ENCODE measurements at regions not wholly inside any gene's neighbourhood (a gene's known extent, or its start where the extent isn't known, plus 50 kb on each side); places are given as distances from the start of the nearest gene placed in this dataset.

DNA sequence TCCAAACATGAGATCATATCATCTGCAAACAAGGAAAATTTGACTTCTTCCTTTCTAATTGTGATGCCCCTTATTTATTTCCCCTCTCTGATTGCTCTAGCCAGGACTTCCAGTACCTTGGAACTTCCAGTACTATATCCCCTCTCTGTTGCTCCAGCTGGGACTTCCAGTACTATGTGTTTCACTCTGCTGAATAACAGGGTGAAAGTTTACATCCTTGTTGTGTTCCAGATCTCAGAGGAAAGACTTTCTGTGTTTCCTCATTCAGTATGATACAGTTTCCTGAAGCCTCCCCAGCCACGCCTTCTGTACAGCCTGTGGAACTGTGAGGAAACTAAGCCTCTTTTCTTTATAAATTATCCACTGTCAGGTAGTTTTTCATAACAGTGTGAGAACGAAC, 381.3 kb upstream of the FAM47C start:
- H3K27ac ChIP-seq (ENCODE audit: low read depth, low read length) = no peak overlapping the region
- H3K27me3 ChIP-seq (ENCODE audit: control insufficient read depth in 5 of 5, insufficient read depth in 4 of 5, low read length in 5 of 5) = peaks cover 0 to 3% (median 0%) of the 10 kb centered on the region in 5 donors
- no peaks in the 10 kb centered on the region for H3K36me3 ChIP-seq (ENCODE audit: control insufficient read depth in 5 of 5, insufficient read depth in 5 of 5, low read length in 5 of 5)

DNA sequence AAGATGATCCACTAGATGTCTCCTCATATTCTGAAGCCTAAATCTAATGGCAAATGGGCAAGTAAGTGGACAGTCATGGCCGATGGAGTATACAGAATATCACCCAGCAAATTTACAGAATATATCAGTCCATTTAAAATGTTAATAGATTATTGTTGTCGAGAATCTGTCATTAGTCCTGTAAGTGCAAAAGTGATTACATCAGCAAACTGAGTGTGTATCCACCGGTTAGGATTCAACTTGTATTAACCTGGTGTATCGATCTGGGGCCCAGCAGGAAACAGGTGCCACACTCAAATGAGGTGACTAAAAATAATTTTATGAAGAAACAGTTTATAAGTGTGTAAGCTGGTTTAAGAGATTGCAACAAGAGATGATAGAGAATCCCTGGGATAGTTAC, 367.9 kb upstream of the FAM47C start:
- H3K36me3 ChIP-seq (ENCODE audit: control insufficient read depth in 5 of 5, insufficient read depth in 5 of 5, low read length in 5 of 5) = no peaks in the 10 kb centered on the region
- H3K27ac ChIP-seq (ENCODE audit: low read depth, low read length) = no peak overlapping the region
- H3K4me3 ChIP-seq (ENCODE audit: low read depth in 1 of 5, low read length in 5 of 5) = no peak overlapping the region
- H3K4me1 ChIP-seq (ENCODE audit: control insufficient read depth in 5 of 5, insufficient read depth in 5 of 5, low read length in 5 of 5) = no peaks in the 10 kb centered on the region
- H3K27me3 ChIP-seq (ENCODE audit: control insufficient read depth in 5 of 5, insufficient read depth in 4 of 5, low read length in 5 of 5) = peaks cover 0 to 10% (median 6%) of the 10 kb centered on the region in 5 donors
- H3K9me3 ChIP-seq (ENCODE audit: control insufficient read depth in 5 of 5, low read length in 5 of 5) = no peaks in the 10 kb centered on the region
- H3K9ac ChIP-seq (ENCODE audit: low read length in 5 of 5) = no peak overlapping the region

More for the DNA sequence above, 381.3 kb upstream of the FAM47C start:
- Histone ChIP-seq H3K4me1 (ENCODE audit: control insufficient read depth in 5 of 5, insufficient read depth in 5 of 5, low read length in 5 of 5) (no peaks in the 10 kb centered on the region), H3K9me3 (ENCODE audit: control insufficient read depth in 5 of 5, low read length in 5 of 5) (no peaks in the 10 kb centered on the region), H3K4me3 (ENCODE audit: low read depth in 1 of 5, low read length in 5 of 5) (no peak overlapping the region), H3K9ac (ENCODE audit: low read length in 5 of 5) (no peak overlapping the region)

DNA sequence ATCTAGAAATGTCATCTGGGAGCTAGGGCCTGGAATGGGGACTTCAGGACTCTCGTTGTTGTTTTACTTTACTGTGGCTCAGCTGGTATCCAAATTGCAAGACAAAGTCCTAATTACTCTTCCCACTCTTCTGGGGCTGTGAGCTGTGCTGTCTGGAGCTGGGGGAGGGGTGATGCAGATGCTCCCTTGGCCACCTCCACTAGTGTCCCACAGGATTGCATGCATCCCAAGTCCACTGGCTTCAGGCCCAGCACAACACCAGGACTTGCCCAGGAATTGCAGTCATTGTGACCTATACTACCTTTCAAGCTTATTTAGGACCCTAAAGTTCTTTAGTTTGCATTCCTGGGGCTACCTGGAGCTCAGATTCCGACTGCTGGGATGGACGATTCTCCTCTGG, 366.1 kb upstream of the FAM47C start:
- H3K4me3 ChIP-seq (ENCODE audit: low read depth in 1 of 5, low read length in 5 of 5) = no peak overlapping the region
- H3K4me1 ChIP-seq (ENCODE audit: control insufficient read depth in 5 of 5, insufficient read depth in 5 of 5, low read length in 5 of 5) = no peaks in the 10 kb centered on the region
- peaks cover 2 to 7% (median 6%) of the 10 kb centered on the region in 5 donors for H3K27me3 ChIP-seq (ENCODE audit: control insufficient read depth in 5 of 5, insufficient read depth in 4 of 5, low read length in 5 of 5)
- H3K27ac ChIP-seq (ENCODE audit: low read depth, low read length) = no peak overlapping the region
- no peaks in the 10 kb centered on the region for H3K9me3 ChIP-seq (ENCODE audit: control insufficient read depth in 5 of 5, low read length in 5 of 5)
- H3K9ac ChIP-seq (ENCODE audit: low read length in 5 of 5) = no peak overlapping the region
- H3K36me3 ChIP-seq (ENCODE audit: control insufficient read depth in 5 of 5, insufficient read depth in 5 of 5, low read length in 5 of 5) = no peaks in the 10 kb centered on the region

DNA sequence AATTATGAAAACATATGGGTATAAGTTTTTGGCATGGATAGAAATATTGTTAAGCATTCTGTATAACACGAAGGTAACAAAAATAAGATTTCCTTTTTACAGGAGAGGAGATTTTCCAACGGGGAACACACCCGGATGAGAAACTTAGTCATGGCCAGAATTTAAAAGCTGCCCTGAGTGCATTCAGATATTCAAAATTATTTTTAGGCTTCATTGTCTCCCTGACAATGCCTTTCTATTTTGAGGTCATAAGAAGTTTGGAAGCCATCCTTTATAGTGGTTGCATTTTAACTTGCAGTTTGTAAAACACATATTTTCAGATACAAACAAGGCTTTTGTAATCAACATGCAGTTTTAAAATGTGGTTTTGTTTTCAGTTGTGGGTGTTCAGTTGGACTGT, 357.5 kb upstream of the FAM47C start:
- Histone ChIP-seq H3K27ac (ENCODE audit: low read depth, low read length) (no peak overlapping the region), H3K9me3 (ENCODE audit: control insufficient read depth in 5 of 5, low read length in 5 of 5) (no peaks in the 10 kb centered on the region), H3K36me3 (ENCODE audit: control insufficient read depth in 5 of 5, insufficient read depth in 5 of 5, low read length in 5 of 5) (no peaks in the 10 kb centered on the region), H3K27me3 (ENCODE audit: control insufficient read depth in 5 of 5, insufficient read depth in 4 of 5, low read length in 5 of 5) (peaks cover 0 to 5% (median 0%) of the 10 kb centered on the region in 5 donors), H3K4me1 (ENCODE audit: control insufficient read depth in 5 of 5, insufficient read depth in 5 of 5, low read length in 5 of 5) (no peaks in the 10 kb centered on the region), H3K4me3 (ENCODE audit: low read depth in 1 of 5, low read length in 5 of 5) (no peak overlapping the region), H3K9ac (ENCODE audit: low read length in 5 of 5) (no peak overlapping the region)

DNA sequence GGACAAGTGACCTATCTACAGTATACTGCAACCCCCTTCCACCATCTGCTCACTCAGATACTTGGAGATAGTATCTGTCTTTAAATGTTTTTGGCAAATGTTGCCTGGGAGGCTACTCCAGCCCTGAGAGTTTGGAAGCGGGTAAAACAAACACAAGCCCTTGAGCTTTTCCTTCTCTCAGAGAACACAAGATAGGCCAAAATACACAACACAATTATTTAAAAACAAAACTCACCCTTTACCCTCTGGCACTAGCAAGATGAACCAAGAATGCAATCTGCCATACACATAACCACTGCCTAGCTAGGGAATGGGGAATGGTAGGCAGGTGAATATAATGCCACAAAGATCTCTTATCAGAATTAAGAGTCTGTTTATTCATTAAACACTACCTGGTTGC, 324.7 kb upstream of the FAM47C start:
- Histone ChIP-seq H3K4me3 (ENCODE audit: low read depth in 1 of 5, low read length in 5 of 5) (no peak overlapping the region), H3K9ac (ENCODE audit: low read length in 5 of 5) (no peak overlapping the region), H3K27ac (ENCODE audit: low read depth, low read length) (no peak overlapping the region), H3K9me3 (ENCODE audit: control insufficient read depth in 5 of 5, low read length in 5 of 5) (peaks cover 0 to 3% (median 2%) of the 10 kb centered on the region in 5 donors), H3K36me3 (ENCODE audit: control insufficient read depth in 5 of 5, insufficient read depth in 5 of 5, low read length in 5 of 5) (no peaks in the 10 kb centered on the region), H3K27me3 (ENCODE audit: control insufficient read depth in 5 of 5, insufficient read depth in 4 of 5, low read length in 5 of 5) (peaks cover 0 to 12% (median 0%) of the 10 kb centered on the region in 5 donors), H3K4me1 (ENCODE audit: control insufficient read depth in 5 of 5, insufficient read depth in 5 of 5, low read length in 5 of 5) (no peaks in the 10 kb centered on the region)

DNA sequence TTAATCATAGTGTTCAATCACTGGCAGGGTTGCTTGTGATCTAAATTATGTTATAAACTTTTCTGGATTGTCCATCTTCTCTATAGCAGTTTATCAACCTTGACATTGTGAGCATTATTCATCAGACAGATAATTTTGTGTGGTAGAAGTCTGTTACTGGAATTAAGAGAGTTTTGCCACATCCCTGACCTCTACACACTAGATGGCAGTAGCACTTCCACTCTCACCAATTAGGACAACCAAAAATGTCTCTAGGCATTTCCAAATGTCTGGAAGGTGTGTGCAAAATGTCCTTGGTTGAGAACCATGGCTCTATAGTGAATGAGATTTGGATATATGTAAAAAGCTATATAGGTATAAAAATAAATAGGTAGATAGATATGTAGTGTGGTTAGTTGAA, 324.1 kb upstream of the FAM47C start:
- Histone ChIP-seq H3K27ac (ENCODE audit: low read depth, low read length) (no peak overlapping the region), H3K36me3 (ENCODE audit: control insufficient read depth in 5 of 5, insufficient read depth in 5 of 5, low read length in 5 of 5) (no peaks in the 10 kb centered on the region), H3K4me1 (ENCODE audit: control insufficient read depth in 5 of 5, insufficient read depth in 5 of 5, low read length in 5 of 5) (no peaks in the 10 kb centered on the region), H3K9ac (ENCODE audit: low read length in 5 of 5) (no peak overlapping the region), H3K27me3 (ENCODE audit: control insufficient read depth in 5 of 5, insufficient read depth in 4 of 5, low read length in 5 of 5) (peaks cover 0 to 12% (median 3%) of the 10 kb centered on the region in 5 donors), H3K4me3 (ENCODE audit: low read depth in 1 of 5, low read length in 5 of 5) (no peak overlapping the region), H3K9me3 (ENCODE audit: control insufficient read depth in 5 of 5, low read length in 5 of 5) (peaks cover 0 to 3% (median 2%) of the 10 kb centered on the region in 5 donors)

DNA sequence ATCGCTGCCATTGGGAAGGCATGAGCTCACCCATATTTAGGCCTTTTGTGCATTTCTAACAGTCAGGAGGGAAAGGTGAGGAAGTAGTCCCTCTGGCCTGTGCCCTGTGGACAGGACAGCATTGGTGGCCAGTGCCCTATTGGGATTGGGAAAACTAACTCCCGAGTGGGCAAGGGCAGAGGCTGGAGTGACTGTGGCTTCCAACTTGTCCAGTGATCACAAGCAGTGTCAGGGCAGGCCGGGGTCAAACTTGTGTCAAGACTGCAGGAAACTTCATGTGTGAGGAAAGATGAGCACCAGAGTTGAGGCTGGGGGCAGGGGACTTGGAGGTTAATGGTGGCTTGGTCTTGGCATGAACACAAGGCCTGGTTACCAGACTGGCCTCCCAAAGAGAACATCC, 286.2 kb upstream of the FAM47C start:
- Histone ChIP-seq H3K27ac (ENCODE audit: low read depth, low read length) (no peak overlapping the region), H3K27me3 (ENCODE audit: control insufficient read depth in 5 of 5, insufficient read depth in 4 of 5, low read length in 5 of 5) (peaks cover 0 to 7% (median 0%) of the 10 kb centered on the region in 5 donors), H3K36me3 (ENCODE audit: control insufficient read depth in 5 of 5, insufficient read depth in 5 of 5, low read length in 5 of 5) (no peaks in the 10 kb centered on the region), H3K9ac (ENCODE audit: low read length in 5 of 5) (no peak overlapping the region), H3K4me1 (ENCODE audit: control insufficient read depth in 5 of 5, insufficient read depth in 5 of 5, low read length in 5 of 5) (no peaks in the 10 kb centered on the region), H3K9me3 (ENCODE audit: control insufficient read depth in 5 of 5, low read length in 5 of 5) (no peaks in the 10 kb centered on the region), H3K4me3 (ENCODE audit: low read depth in 1 of 5, low read length in 5 of 5) (no peak overlapping the region)

DNA sequence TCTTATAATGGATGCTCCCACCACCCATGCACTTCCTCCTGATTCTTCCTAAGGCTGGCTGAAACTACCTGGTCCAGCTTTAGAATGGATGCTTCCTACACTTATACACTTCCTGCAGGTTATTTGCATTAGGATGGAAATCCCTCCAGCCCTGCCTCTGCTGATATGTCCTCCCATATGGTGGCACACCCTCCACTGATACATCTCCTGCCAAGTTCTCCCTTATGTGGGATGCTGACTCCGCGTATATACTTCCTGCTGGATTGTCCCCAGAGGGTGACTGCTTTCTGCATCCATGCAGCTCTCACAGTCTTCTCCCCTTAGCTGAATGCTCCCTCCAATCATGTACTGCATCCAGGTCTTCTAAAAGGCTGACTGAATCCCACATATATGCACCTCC, 254.6 kb upstream of the FAM47C start:
- H3K9me3 ChIP-seq (ENCODE audit: control insufficient read depth in 5 of 5, low read length in 5 of 5) = peaks cover 0 to 9% (median 7%) of the 10 kb centered on the region in 5 donors
- no peak overlapping the region for H3K9ac ChIP-seq (ENCODE audit: low read length in 5 of 5)
- no peaks in the 10 kb centered on the region for H3K36me3 ChIP-seq (ENCODE audit: control insufficient read depth in 5 of 5, insufficient read depth in 5 of 5, low read length in 5 of 5)
- no peak overlapping the region for H3K4me3 ChIP-seq (ENCODE audit: low read depth in 1 of 5, low read length in 5 of 5)
- H3K27ac ChIP-seq (ENCODE audit: low read depth, low read length) = no peak overlapping the region
- no peaks in the 10 kb centered on the region for H3K4me1 ChIP-seq (ENCODE audit: control insufficient read depth in 5 of 5, insufficient read depth in 5 of 5, low read length in 5 of 5)
- H3K27me3 ChIP-seq (ENCODE audit: control insufficient read depth in 5 of 5, insufficient read depth in 4 of 5, low read length in 5 of 5) = peaks cover 3 to 15% (median 7%) of the 10 kb centered on the region in 5 donors

DNA sequence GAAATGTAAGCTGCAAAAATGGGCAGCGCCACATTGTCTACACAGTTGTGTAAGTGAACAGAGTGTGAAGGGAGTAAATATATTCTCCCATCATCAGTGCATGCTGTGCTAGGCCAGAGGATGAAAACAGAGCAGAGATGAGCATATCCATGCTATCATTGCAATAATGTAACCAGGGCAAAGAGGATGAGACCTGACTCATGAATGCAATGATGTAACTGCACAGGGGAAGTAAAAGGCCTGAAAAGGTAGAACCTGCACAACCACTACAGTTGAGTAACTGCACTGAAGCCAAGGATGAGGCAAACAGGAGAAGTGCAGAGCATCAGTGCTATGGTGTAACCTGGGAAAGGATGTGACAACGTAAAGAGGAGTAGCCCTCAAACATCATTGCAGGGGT, 220.4 kb upstream of the FAM47C start:
- peaks cover 0 to 3% (median 0%) of the 10 kb centered on the region in 5 donors for H3K27me3 ChIP-seq (ENCODE audit: control insufficient read depth in 5 of 5, insufficient read depth in 4 of 5, low read length in 5 of 5)
- H3K9ac ChIP-seq (ENCODE audit: low read length in 5 of 5) = no peak overlapping the region
- H3K4me3 ChIP-seq (ENCODE audit: low read depth in 1 of 5, low read length in 5 of 5) = no peak overlapping the region
- no peak overlapping the region for H3K27ac ChIP-seq (ENCODE audit: low read depth, low read length)
- no peaks in the 10 kb centered on the region for H3K9me3 ChIP-seq (ENCODE audit: control insufficient read depth in 5 of 5, low read length in 5 of 5)
- no peaks in the 10 kb centered on the region for H3K4me1 ChIP-seq (ENCODE audit: control insufficient read depth in 5 of 5, insufficient read depth in 5 of 5, low read length in 5 of 5)
- H3K36me3 ChIP-seq (ENCODE audit: control insufficient read depth in 5 of 5, insufficient read depth in 5 of 5, low read length in 5 of 5) = no peaks in the 10 kb centered on the region

DNA sequence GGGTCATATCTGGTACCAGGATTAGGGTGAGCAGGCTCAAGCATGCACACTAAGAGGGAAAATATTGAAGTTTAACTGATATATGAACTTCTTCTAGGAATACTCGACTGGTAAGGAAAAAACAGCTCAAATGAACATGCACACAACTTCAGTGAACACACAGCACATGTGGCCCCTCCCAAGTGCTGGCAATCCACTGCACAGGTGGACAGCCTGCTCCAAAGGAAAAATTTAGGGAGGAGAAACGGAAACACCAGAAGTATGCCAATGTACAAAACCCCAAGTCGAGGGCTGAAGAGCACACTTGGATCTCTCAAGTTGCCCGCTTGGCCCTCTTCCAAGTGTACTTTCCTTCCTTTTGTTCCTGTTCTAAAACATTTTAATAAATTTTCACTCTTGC, 205.0 kb upstream of the FAM47C start:
- Histone ChIP-seq H3K4me1 (ENCODE audit: control insufficient read depth in 5 of 5, insufficient read depth in 5 of 5, low read length in 5 of 5) (no peaks in the 10 kb centered on the region), H3K27ac (ENCODE audit: low read depth, low read length) (no peak overlapping the region), H3K36me3 (ENCODE audit: control insufficient read depth in 5 of 5, insufficient read depth in 5 of 5, low read length in 5 of 5) (no peaks in the 10 kb centered on the region), H3K9ac (ENCODE audit: low read length in 5 of 5) (no peak overlapping the region), H3K9me3 (ENCODE audit: control insufficient read depth in 5 of 5, low read length in 5 of 5) (peaks cover 0 to 4% (median 3%) of the 10 kb centered on the region in 5 donors), H3K4me3 (ENCODE audit: low read depth in 1 of 5, low read length in 5 of 5) (no peak overlapping the region), H3K27me3 (ENCODE audit: control insufficient read depth in 5 of 5, insufficient read depth in 4 of 5, low read length in 5 of 5) (peaks cover 0 to 2% (median 0%) of the 10 kb centered on the region in 5 donors)

DNA sequence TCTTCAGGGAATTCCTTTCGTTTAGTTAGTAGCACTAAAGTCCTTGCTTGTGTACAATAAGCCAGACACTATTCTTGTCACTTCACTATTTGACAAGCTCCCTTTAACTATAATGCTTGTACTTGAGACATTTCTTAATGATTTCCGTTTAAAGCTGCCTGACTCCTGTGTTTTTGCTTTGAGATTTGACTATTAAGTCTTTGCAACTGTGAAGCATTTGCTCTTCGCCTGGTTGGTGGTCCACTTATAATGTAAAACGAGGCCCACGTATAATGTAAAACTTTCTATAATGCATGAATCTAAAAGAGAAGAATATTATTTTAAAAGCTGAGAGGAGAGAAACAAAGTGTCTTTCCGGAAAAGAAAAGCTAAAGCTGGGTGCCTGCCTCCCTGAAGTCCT, 204.1 kb upstream of the FAM47C start:
- H3K27me3 ChIP-seq (ENCODE audit: control insufficient read depth in 5 of 5, insufficient read depth in 4 of 5, low read length in 5 of 5) = no peaks in the 10 kb centered on the region
- no peak overlapping the region for H3K27ac ChIP-seq (ENCODE audit: low read depth, low read length)
- peaks cover 0 to 4% (median 3%) of the 10 kb centered on the region in 5 donors for H3K9me3 ChIP-seq (ENCODE audit: control insufficient read depth in 5 of 5, low read length in 5 of 5)
- H3K9ac ChIP-seq (ENCODE audit: low read length in 5 of 5) = no peak overlapping the region
- H3K36me3 ChIP-seq (ENCODE audit: control insufficient read depth in 5 of 5, insufficient read depth in 5 of 5, low read length in 5 of 5) = no peaks in the 10 kb centered on the region
- H3K4me3 ChIP-seq (ENCODE audit: low read depth in 1 of 5, low read length in 5 of 5) = no peak overlapping the region
- no peaks in the 10 kb centered on the region for H3K4me1 ChIP-seq (ENCODE audit: control insufficient read depth in 5 of 5, insufficient read depth in 5 of 5, low read length in 5 of 5)
